ENCODE measurements at regions not wholly inside any gene's neighbourhood (a gene's known extent, or its start where the extent isn't known, plus 50 kb on each side); places are given as distances from the start of the nearest gene placed in this dataset.

GRCh38 chr2:84236288-84236687, 222.8 kb downstream of the SUCLG1 start:
- TF ChIP-seq EZH2phosphoT487 (IDR thresholded peaks at IDR 0.05; ENCODE audit: insufficient read depth, low read depth) (no peak), EZH2 (IDR thresholded peaks at IDR 0.05; ENCODE audit: insufficient read depth, poor library complexity, severe bottlenecking) (no peak)

Measured in GM23248 (cell line).